ENCODE measurements at regions not wholly inside any gene's neighbourhood (a gene's known extent, or its start where the extent isn't known, plus 50 kb on each side); places are given as distances from the start of the nearest gene placed in this dataset.
"Not testable (repeated sequence)": the region's sequence is repeated elsewhere in the genome, so short reads cannot be mapped to it uniquely, and the experiment has no call there.

DNA sequence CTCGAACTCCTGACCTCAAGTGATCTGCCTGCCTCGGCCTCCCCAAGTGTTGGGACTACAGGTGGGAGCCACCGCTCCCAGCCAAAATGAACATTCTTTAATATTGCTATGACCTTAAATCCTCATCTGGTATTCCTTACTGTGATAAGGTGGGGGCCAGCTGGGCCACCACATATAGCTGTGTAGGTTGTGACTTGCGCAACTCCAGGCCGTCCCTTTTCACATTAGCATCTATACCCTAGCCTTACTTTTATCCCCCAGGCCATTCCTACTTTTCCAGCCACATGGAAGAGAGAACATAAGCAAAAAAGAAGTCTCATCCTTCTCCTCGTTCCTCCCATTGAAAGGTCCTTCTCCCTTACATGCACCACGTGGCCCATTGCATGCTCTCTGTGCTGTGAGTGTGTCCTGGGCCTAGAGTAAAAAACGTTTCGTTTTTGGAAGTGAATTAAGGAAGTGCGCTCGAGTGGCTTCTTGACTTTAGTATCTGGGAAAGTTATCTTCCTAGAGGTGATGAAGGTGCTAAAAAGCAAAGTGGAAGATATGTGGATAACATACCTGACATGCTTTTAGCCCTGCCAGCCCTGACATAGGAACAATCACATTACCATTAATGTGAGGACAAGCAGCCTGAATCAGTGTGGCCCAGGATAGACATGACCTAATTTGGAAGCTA is 56.8 kb upstream of the KIF13A start:
- no peak for DNase-seq (ENCODE audit: low read depth in 1 of 2, low spot score in 1 of 2)
- Histone ChIP-seq H3K27me3 (ENCODE audit: insufficient read depth, poor library complexity, severe bottlenecking) (no peaks in the 10 kb centered on the region), H3K27ac (replicated peaks) (no peak overlapping the region), H3K4me3 (replicated peaks; ENCODE audit: insufficient read depth, low read length) (no peak overlapping the region)
- TF ChIP-seq SPI1 (IDR thresholded peaks at IDR 0.05; ENCODE audit: borderline replicate concordance, low read depth) (peak; percentile 34; the same call in 1 of the 2 replicates), POLR2AphosphoS5 (IDR thresholded peaks at IDR 0.05; ENCODE audit: low read depth) (no peak)

DNA sequence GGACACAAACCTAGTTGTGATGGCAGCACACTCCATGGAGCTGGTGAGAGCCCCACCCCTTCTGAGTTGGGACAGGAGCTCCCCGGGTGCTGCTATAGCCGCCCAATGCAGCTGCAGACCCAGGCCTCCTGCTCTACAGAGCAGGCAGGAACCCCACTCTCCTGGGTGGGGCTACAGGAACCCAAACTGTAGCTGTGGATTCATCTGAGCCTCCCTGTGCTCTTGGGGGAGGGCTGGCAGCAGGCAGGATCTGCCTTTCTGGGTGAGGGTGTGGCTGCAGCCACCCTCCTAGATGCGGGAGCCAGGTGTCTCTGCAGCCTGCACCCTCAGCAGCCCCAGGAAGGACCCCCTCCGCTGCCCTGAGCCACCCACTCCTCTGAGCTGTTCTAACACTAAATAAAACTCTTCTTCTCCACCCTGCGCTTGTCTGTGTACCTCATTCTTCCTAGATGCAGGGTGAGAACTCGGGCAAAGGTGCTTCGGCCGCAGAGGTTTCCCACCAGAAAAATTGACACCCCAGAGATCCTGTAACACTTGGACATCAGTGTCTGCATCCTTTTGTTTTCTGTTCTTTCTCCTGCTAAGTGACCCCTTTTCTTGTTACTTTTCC is 55.2 kb upstream of the KIF13A start:
- Histone ChIP-seq H3K4me3 (replicated peaks; ENCODE audit: insufficient read depth, low read length) (no peak overlapping the region), H3K27ac (replicated peaks) (no peak overlapping the region), H3K27me3 (ENCODE audit: insufficient read depth, poor library complexity, severe bottlenecking) (no peaks in the 10 kb centered on the region)
- DNase-seq (ENCODE audit: low read depth in 1 of 2, low spot score in 1 of 2): no peak
- TF ChIP-seq, protein P1, sequence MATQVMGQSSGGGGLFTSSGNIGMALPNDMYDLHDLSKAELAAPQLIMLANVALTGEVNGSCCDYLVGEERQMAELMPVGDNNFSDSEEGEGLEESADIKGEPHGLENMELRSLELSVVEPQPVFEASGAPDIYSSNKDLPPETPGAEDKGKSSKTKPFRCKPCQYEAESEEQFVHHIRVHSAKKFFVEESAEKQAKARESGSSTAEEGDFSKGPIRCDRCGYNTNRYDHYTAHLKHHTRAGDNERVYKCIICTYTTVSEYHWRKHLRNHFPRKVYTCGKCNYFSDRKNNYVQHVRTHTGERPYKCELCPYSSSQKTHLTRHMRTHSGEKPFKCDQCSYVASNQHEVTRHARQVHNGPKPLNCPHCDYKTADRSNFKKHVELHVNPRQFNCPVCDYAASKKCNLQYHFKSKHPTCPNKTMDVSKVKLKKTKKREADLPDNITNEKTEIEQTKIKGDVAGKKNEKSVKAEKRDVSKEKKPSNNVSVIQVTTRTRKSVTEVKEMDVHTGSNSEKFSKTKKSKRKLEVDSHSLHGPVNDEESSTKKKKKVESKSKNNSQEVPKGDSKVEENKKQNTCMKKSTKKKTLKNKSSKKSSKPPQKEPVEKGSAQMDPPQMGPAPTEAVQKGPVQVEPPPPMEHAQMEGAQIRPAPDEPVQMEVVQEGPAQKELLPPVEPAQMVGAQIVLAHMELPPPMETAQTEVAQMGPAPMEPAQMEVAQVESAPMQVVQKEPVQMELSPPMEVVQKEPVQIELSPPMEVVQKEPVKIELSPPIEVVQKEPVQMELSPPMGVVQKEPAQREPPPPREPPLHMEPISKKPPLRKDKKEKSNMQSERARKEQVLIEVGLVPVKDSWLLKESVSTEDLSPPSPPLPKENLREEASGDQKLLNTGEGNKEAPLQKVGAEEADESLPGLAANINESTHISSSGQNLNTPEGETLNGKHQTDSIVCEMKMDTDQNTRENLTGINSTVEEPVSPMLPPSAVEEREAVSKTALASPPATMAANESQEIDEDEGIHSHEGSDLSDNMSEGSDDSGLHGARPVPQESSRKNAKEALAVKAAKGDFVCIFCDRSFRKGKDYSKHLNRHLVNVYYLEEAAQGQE (IDR thresholded peaks at IDR 0.05; ENCODE audit: insufficient replicate concordance, low read depth): no peak
- TF ChIP-seq GABPA (IDR thresholded peaks at IDR 0.05; ENCODE audit: low read depth): no peak
- no peak for TF ChIP-seq POLR2AphosphoS5 (IDR thresholded peaks at IDR 0.05; ENCODE audit: low read depth)
- TF ChIP-seq SPI1 (IDR thresholded peaks at IDR 0.05; ENCODE audit: borderline replicate concordance, low read depth): no peak
- TF ChIP-seq, protein P2, sequence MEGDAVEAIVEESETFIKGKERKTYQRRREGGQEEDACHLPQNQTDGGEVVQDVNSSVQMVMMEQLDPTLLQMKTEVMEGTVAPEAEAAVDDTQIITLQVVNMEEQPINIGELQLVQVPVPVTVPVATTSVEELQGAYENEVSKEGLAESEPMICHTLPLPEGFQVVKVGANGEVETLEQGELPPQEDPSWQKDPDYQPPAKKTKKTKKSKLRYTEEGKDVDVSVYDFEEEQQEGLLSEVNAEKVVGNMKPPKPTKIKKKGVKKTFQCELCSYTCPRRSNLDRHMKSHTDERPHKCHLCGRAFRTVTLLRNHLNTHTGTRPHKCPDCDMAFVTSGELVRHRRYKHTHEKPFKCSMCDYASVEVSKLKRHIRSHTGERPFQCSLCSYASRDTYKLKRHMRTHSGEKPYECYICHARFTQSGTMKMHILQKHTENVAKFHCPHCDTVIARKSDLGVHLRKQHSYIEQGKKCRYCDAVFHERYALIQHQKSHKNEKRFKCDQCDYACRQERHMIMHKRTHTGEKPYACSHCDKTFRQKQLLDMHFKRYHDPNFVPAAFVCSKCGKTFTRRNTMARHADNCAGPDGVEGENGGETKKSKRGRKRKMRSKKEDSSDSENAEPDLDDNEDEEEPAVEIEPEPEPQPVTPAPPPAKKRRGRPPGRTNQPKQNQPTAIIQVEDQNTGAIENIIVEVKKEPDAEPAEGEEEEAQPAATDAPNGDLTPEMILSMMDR (IDR thresholded peaks at IDR 0.05; ENCODE audit: insufficient read depth, low read length): no peak

DNA sequence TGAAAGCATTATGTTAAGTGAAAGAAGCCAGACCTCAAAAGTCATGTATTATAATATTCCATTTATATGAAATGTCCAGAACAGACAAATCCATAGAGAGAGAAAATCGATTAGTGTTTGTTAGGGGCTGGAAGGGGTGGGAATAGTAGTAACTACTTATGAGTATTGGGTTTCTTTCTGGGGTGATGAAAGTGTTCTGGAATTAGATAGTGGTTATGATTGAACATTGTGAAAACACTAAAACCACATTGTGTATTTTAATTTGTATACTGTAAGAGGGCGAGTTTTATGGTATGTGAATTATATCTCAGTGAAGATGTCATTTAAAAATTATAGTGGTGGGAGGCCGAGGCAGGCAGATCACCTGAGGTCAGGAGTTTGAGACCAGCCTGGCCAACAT is 52.0 kb upstream of the KIF13A start:
- TF ChIP-seq GABPA (IDR thresholded peaks at IDR 0.05; ENCODE audit: low read depth): no peak
- H3K4me3 ChIP-seq (replicated peaks; ENCODE audit: insufficient read depth, low read length): no peak overlapping the region
- no peak overlapping the region for H3K27ac ChIP-seq (replicated peaks)
- no peaks in the 10 kb centered on the region for H3K27me3 ChIP-seq (ENCODE audit: insufficient read depth, poor library complexity, severe bottlenecking)
- DNase-seq (ENCODE audit: low read depth in 1 of 2, low spot score in 1 of 2): no peak

DNA sequence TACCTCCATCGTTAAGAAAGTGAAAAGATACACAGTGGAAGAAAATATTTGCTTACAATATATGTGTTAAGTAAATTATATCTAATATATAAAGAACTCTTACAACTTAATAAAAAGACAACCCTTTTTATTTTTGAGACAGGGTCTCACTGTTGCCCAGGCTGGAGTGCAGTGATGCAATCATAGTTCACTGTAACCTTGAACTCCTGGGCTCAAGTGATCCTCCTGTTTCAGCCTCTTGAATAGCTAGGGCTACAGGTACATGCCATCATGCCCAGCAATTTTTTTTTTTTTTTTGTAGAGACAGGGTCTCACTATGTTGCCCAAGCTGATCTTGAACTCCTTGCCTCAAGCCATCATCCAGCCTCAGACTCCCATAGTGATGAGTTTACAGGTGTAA is 50.8 kb upstream of the KIF13A start:
- H3K27ac ChIP-seq (replicated peaks); DNase-seq (ENCODE audit: low read depth in 1 of 2, low spot score in 1 of 2); H3K27me3 ChIP-seq (ENCODE audit: insufficient read depth, poor library complexity, severe bottlenecking); H3K4me3 ChIP-seq (replicated peaks; ENCODE audit: insufficient read depth, low read length): not testable (repeated sequence)

All from HL-60 (cell line).